ENCODE measurements at regions not wholly inside any gene's neighbourhood (a gene's known extent, or its start where the extent isn't known, plus 50 kb on each side); places are given as distances from the start of the nearest gene placed in this dataset.

GRCh38 chr12:126189856-126190255 is 1124.6 kb downstream of the AACS start:
- TF ChIP-seq CTCF (IDR thresholded peaks at IDR 0.05) (no peak), POLR2A (IDR thresholded peaks at IDR 0.05) (no peak)

Data from heart left ventricle (tissue), 13 donors.